Transverse colon (tissue), 4 donors: ENCODE measurements at regions not wholly inside any gene's neighbourhood (a gene's known extent, or its start where the extent isn't known, plus 50 kb on each side); places are given as distances from the start of the nearest gene placed in this dataset.

Experiments used
- EP300 ChIP-seq: sonication (generic); formaldehyde crosslinking; IDR thresholded peaks from one replicate; pipeline ENCODE4 v1.6.1; 2017; ENCODE audit warnings: antibody characterized with exemption, low read depth
- POLR2A ChIP-seq: fragments of 450-650 bp; IDR thresholded peaks from one replicate; pipeline ENCODE4 v1.6.1; 2016; ENCODE audit warnings: antibody characterized with exemption, mild to moderate bottlenecking, moderate library complexity
- POLR2AphosphoS5 ChIP-seq, 3 donors: sonication (generic); formaldehyde crosslinking; IDR thresholded peaks; one replicate each; pipeline ENCODE4 v1.6.1; 2016; ENCODE audit warnings: antibody characterized with exemption in 3 of 3
- TF ChIP-seq, protein P1 (sequence below), 5 experiments: fragments of 200-600 bp in 3 of 5; fragments of 450-650 bp in 2 of 5; sonication (generic) in 3 of 5; IDR thresholded peaks; 1 replicate in 2 of 5; 2 replicates in 3 of 5; pipeline ENCODE4 v1.5.1; 2016 to 2017; ENCODE audit warnings: antibody characterized with exemption in 5 of 5, inconsistent platforms in 3 of 5, mild to moderate bottlenecking in 2 of 5, moderate library complexity in 1 of 5

DNA sequence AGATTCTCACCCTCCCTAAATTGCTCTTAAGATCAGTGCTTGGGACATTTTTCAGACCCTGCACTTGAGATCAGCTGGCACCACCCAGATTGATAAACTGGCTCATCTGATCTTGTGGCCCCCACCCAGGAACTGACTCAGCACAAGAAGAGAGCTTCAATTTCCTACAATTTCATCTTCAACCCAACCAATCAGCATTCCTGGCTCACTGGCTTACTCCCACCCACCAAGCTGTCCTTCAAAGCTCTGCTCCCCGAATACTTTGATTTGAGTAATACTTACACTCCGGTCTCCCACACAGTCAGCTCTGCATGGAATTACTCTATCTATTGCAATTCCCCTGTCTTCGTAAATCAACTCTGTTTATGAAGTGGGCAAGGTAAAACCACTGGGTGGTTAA lies 461.9 kb upstream of the RGS18 start:
- TF ChIP-seq, protein P1, sequence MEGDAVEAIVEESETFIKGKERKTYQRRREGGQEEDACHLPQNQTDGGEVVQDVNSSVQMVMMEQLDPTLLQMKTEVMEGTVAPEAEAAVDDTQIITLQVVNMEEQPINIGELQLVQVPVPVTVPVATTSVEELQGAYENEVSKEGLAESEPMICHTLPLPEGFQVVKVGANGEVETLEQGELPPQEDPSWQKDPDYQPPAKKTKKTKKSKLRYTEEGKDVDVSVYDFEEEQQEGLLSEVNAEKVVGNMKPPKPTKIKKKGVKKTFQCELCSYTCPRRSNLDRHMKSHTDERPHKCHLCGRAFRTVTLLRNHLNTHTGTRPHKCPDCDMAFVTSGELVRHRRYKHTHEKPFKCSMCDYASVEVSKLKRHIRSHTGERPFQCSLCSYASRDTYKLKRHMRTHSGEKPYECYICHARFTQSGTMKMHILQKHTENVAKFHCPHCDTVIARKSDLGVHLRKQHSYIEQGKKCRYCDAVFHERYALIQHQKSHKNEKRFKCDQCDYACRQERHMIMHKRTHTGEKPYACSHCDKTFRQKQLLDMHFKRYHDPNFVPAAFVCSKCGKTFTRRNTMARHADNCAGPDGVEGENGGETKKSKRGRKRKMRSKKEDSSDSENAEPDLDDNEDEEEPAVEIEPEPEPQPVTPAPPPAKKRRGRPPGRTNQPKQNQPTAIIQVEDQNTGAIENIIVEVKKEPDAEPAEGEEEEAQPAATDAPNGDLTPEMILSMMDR (IDR thresholded peaks at IDR 0.05): no peak
- no peak for TF ChIP-seq POLR2A
- no peak for TF ChIP-seq POLR2AphosphoS5 (IDR thresholded peaks at IDR 0.05)
- TF ChIP-seq EP300: no peak
